Epithelial cell of prostate (primary cell): ENCODE measurements at regions not wholly inside any gene's neighbourhood (a gene's known extent, or its start where the extent isn't known, plus 50 kb on each side); places are given as distances from the start of the nearest gene placed in this dataset.
"Not testable (repeated sequence)": the region's sequence is repeated elsewhere in the genome, so short reads cannot be mapped to it uniquely, and the experiment has no call there.

Experiments used
- DNase-seq: peaks from one replicate; pipeline ENCODE4 v3.0.0-alpha.2; 2011; ENCODE audit warnings: low read depth, low spot score
- H3K27ac ChIP-seq: fragments of 450-650 bp; 2 replicates; pipeline ENCODE4 v1.5.1; 2017; ENCODE audit warnings: mild to moderate bottlenecking

GRCh38 chr15:31216215-31216911, 110.3 kb upstream of the KLF13 start:
- no peak for DNase-seq
- H3K27ac ChIP-seq: peak overlapping the region; percentile 80

- DNase-seq: no peak
- peak overlapping the region; percentile 80 for H3K27ac ChIP-seq
Observed at GRCh38 chr15:31217067-31217466, 109.6 kb upstream of the KLF13 start.

GRCh38 chr15:31217566-31218270, 108.9 kb upstream of the KLF13 start:
- no peak for DNase-seq
- H3K27ac ChIP-seq: no peak overlapping the region

- no peak overlapping the region for H3K27ac ChIP-seq
- DNase-seq: no peak
Observed at GRCh38 chr15:31219221-31219620, 107.4 kb upstream of the KLF13 start.

- DNase-seq: no peak
Observed at GRCh38 chr15:31221936-31222515, 104.6 kb upstream of the KLF13 start.

GRCh38 chr15:31222773-31223341, 103.8 kb upstream of the KLF13 start:
- no peak for DNase-seq
- H3K27ac ChIP-seq: no peak overlapping the region

More at GRCh38 chr15:31221936-31222515, 104.6 kb upstream of the KLF13 start:
- no peak overlapping the region for H3K27ac ChIP-seq

- no peak overlapping the region for H3K27ac ChIP-seq
- DNase-seq: no peak
Observed at GRCh38 chr15:31223478-31224350, 102.9 kb upstream of the KLF13 start.

GRCh38 chr15:31224661-31225060, 102.0 kb upstream of the KLF13 start:
- DNase-seq, H3K27ac ChIP-seq: not testable (repeated sequence)

- DNase-seq: no peak
- no peak overlapping the region for H3K27ac ChIP-seq
Observed at GRCh38 chr15:31225356-31225955, 101.2 kb upstream of the KLF13 start.

- no peak for DNase-seq
- no peak overlapping the region for H3K27ac ChIP-seq
Observed at GRCh38 chr15:31226021-31226420, 100.6 kb upstream of the KLF13 start.

GRCh38 chr15:31227235-31227634, 99.4 kb upstream of the KLF13 start:
- no peak overlapping the region for H3K27ac ChIP-seq
- DNase-seq: no peak

- DNase-seq: no peak
- H3K27ac ChIP-seq: no peak overlapping the region
Observed at GRCh38 chr15:31228011-31228484, 98.6 kb upstream of the KLF13 start.

GRCh38 chr15:31228980-31229826, 97.4 kb upstream of the KLF13 start:
- H3K27ac ChIP-seq: no peak overlapping the region
- no peak for DNase-seq

- no peak for DNase-seq
Observed at GRCh38 chr15:31230630-31231485, 95.8 kb upstream of the KLF13 start.

GRCh38 chr15:31234815-31235214, 91.8 kb upstream of the KLF13 start:
- DNase-seq: no peak
- no peak overlapping the region for H3K27ac ChIP-seq

More at GRCh38 chr15:31230630-31231485, 95.8 kb upstream of the KLF13 start:
- no peak overlapping the region for H3K27ac ChIP-seq

- H3K27ac ChIP-seq: no peak overlapping the region
- no peak for DNase-seq
Observed at GRCh38 chr15:31235311-31236183, 91.1 kb upstream of the KLF13 start.
